Erythroblast (primary cell): ENCODE measurements at regions not wholly inside any gene's neighbourhood (a gene's known extent, or its start where the extent isn't known, plus 50 kb on each side); places are given as distances from the start of the nearest gene placed in this dataset.

Experiments
- GATA1 ChIP-seq: IDR thresholded peaks from 2 replicates; pipeline ENCODE4 v1.6.1; 2011; ENCODE audit warnings: low read depth, mild to moderate bottlenecking, control low read depth, low read length, moderate library complexity
- POLR2A ChIP-seq: IDR thresholded peaks from 2 replicates; pipeline ENCODE4 v1.6.1; 2011; ENCODE audit warnings: mild to moderate bottlenecking, low read length

GRCh38 chr2:216312441-216312840 lies 59.8 kb downstream of the MARCHF4 start:
- no peak for TF ChIP-seq POLR2A
- no peak for TF ChIP-seq GATA1
